H9 (cell line): ENCODE measurements at regions not wholly inside any gene's neighbourhood (a gene's known extent, or its start where the extent isn't known, plus 50 kb on each side); places are given as distances from the start of the nearest gene placed in this dataset.

ENCODE experiments used
- DNase-seq: peaks from one replicate; pipeline ENCODE4 v3.0.0-alpha.2; 2017
- H2AFZ ChIP-seq: one replicate; pipeline ENCODE4 v1.6.1; 2013; ENCODE audit warnings: mild to moderate bottlenecking, low read length, control low read depth, moderate library complexity
- H2AK5ac ChIP-seq: 2 replicates; pipeline ENCODE4 v1.6.1; 2013; ENCODE audit warnings: low read length, control low read depth, mixed read lengths; ENCODE audit not compliant: insufficient read length
- H2BK120ac ChIP-seq: one replicate; pipeline ENCODE4 v1.6.1; 2013; ENCODE audit warnings: low read depth, mild to moderate bottlenecking, low read length, control low read depth, inconsistent platforms; ENCODE audit not compliant: poor library complexity, severe bottlenecking
- H2BK12ac ChIP-seq: 2 replicates; pipeline ENCODE4 v1.6.1; 2013; ENCODE audit warnings: low read length, control low read depth, mixed read lengths, low read depth; ENCODE audit not compliant: insufficient read length
- H2BK15ac ChIP-seq: 2 replicates; pipeline ENCODE4 v1.6.1; 2013; ENCODE audit warnings: low read depth, low read length, control low read depth
- H2BK20ac ChIP-seq: one replicate; pipeline ENCODE4 v1.6.1; 2013; ENCODE audit warnings: low read depth, mild to moderate bottlenecking, low read length, control low read depth, inconsistent platforms; ENCODE audit not compliant: poor library complexity, severe bottlenecking
- H2BK5ac ChIP-seq: 2 replicates; pipeline ENCODE4 v1.6.1; 2013; ENCODE audit warnings: low read length, control low read depth, mixed read lengths; ENCODE audit not compliant: insufficient read length
- H3K14ac ChIP-seq: 2 replicates; pipeline ENCODE4 v1.6.1; 2013; ENCODE audit warnings: low read length, control low read depth; ENCODE audit not compliant: insufficient read depth
- H3K18ac ChIP-seq: 2 replicates; pipeline ENCODE4 v1.6.1; 2013; ENCODE audit warnings: low read depth, mild to moderate bottlenecking, mixed read lengths, low read length, control low read depth; ENCODE audit not compliant: insufficient read length
- H3K23ac ChIP-seq: 2 replicates; pipeline ENCODE4 v1.6.1; 2013; ENCODE audit warnings: low read length, control low read depth, mixed read lengths, low read depth; ENCODE audit not compliant: insufficient read length
- H3K23me2 ChIP-seq: 2 replicates; pipeline ENCODE4 v1.6.1; 2013; ENCODE audit warnings: low read depth, mild to moderate bottlenecking, mixed read lengths, low read length, control low read depth; ENCODE audit not compliant: insufficient read length, poor library complexity, severe bottlenecking
- H3K27ac ChIP-seq: 2 replicates; pipeline ENCODE4 v1.5.1; 2013; ENCODE audit warnings: low read length, control low read depth, mixed read lengths, low read depth; ENCODE audit not compliant: insufficient read length
- H3K27me3 ChIP-seq: 2 replicates; pipeline ENCODE4 v1.6.1; 2013; ENCODE audit warnings: low read length, control low read depth, inconsistent platforms; ENCODE audit not compliant: insufficient read depth
- H3K4ac ChIP-seq: 2 replicates; pipeline ENCODE4 v1.6.1; 2013; ENCODE audit warnings: low read depth, mild to moderate bottlenecking, control low read depth, inconsistent platforms, low read length, moderate library complexity
- H3K4me1 ChIP-seq: 2 replicates; pipeline ENCODE4 v1.6.1; 2013; ENCODE audit warnings: low read length, control low read depth, inconsistent platforms; ENCODE audit not compliant: insufficient read depth
- H3K4me2 ChIP-seq: 2 replicates; pipeline ENCODE4 v1.6.1; 2013; ENCODE audit warnings: low read length, control low read depth, mixed read lengths; ENCODE audit not compliant: insufficient read length, insufficient read depth
- H3K56ac ChIP-seq: 2 replicates; pipeline ENCODE4 v1.6.1; 2013; ENCODE audit warnings: low read depth, mild to moderate bottlenecking, mixed read lengths, low read length, control low read depth; ENCODE audit not compliant: insufficient read length
- H3K79me1 ChIP-seq: 2 replicates; pipeline ENCODE4 v1.6.1; 2013; ENCODE audit warnings: low read depth, mild to moderate bottlenecking, moderate library complexity, low read length, control low read depth, inconsistent platforms; ENCODE audit not compliant: insufficient read depth, poor library complexity, severe bottlenecking
- H3K79me2 ChIP-seq: 2 replicates; pipeline ENCODE4 v1.6.1; 2013; ENCODE audit warnings: low read length, control low read depth, inconsistent platforms; ENCODE audit not compliant: insufficient read depth
- H3K9ac ChIP-seq: 2 replicates; pipeline ENCODE4 v1.6.1; 2013; ENCODE audit warnings: low read length, control low read depth, mixed read lengths; ENCODE audit not compliant: insufficient read length; ENCODE audit errors: extremely low read depth
- H3K9me3 ChIP-seq: one replicate; pipeline ENCODE4 v1.6.1; 2013; ENCODE audit warnings: low read depth, low read length, inconsistent platforms; ENCODE audit not compliant: control insufficient read depth
- H3T11ph ChIP-seq: one replicate; pipeline ENCODE4 v1.6.1; 2013; ENCODE audit warnings: mild to moderate bottlenecking, low read length, control low read depth, inconsistent platforms
- H4K20me1 ChIP-seq: one replicate; pipeline ENCODE4 v1.6.1; 2013; ENCODE audit not compliant: control insufficient read depth, insufficient read length, insufficient read depth
- H4K5ac ChIP-seq: 2 replicates; pipeline ENCODE4 v1.6.1; 2013; ENCODE audit warnings: low read depth, mild to moderate bottlenecking, mixed read lengths, low read length, control low read depth; ENCODE audit not compliant: insufficient read length
- H4K8ac ChIP-seq: replicated peaks from 2 replicates; pipeline ENCODE4 v1.6.1; 2013; ENCODE audit warnings: low read length, control low read depth, mixed read lengths, low read depth; ENCODE audit not compliant: insufficient read length
- H4K91ac ChIP-seq: 2 replicates; pipeline ENCODE4 v1.6.1; 2013; ENCODE audit warnings: low read depth, mild to moderate bottlenecking, moderate library complexity, mixed read lengths, low read length, control low read depth; ENCODE audit not compliant: insufficient read length
- H3K27ac Mint-ChIP-seq, 3 experiments: 2 replicates in 2 of 3; 3 replicates in 1 of 3; pipeline ENCODE4 v1.8.0; 2020 to 2021; ENCODE audit warnings: mixed read lengths in 3 of 3, mild to moderate bottlenecking in 1 of 3, moderate library complexity in 1 of 3
- H3K27me3 Mint-ChIP-seq: 2 replicates; pipeline ENCODE4 v1.8.0; 2021; ENCODE audit warnings: low read depth, mild to moderate bottlenecking, moderate library complexity, mixed read lengths
- H3K36me3 Mint-ChIP-seq, 3 experiments: 2 replicates in 2 of 3; 3 replicates in 1 of 3; pipeline ENCODE4 v1.8.0; 2020 to 2021; ENCODE audit warnings: low read depth in 3 of 3, mixed read lengths in 3 of 3; ENCODE audit not compliant: insufficient read depth in 1 of 3
- H3K4me1 Mint-ChIP-seq, 2 experiments: 2 replicates each; pipeline ENCODE4 v1.8.0; 2020; ENCODE audit warnings: mixed read lengths in 2 of 2
- H3K4me3 Mint-ChIP-seq, 2 experiments: 2 replicates in 1 of 2; 3 replicates in 1 of 2; pipeline ENCODE4 v1.8.0; 2020 to 2021; ENCODE audit warnings: mild to moderate bottlenecking in 2 of 2, mixed read lengths in 2 of 2, moderate library complexity in 1 of 2
- H3K9me3 Mint-ChIP-seq, 2 experiments: 2 replicates in 1 of 2; 3 replicates in 1 of 2; pipeline ENCODE4 v1.8.0; 2020; ENCODE audit warnings: mild to moderate bottlenecking in 2 of 2, mixed read lengths in 2 of 2, moderate library complexity in 1 of 2
- CTCF ChIP-seq: fragments of 200-600 bp; sonication (generic); conservative IDR thresholded peaks from 3 replicates; pipeline ENCODE4 v1.8.0; 2021; ENCODE audit warnings: antibody characterized with exemption, mild to moderate bottlenecking
- WGBS: extraction: QIAGEN DNeasy Blood & Tissue Kit; methylation state at CpG from one replicate; pipeline ENCODE4 v1.1.7; 2013; ENCODE audit warnings: missing lambda C conversion rate, low lambda C conversion rate, mixed read lengths; ENCODE audit not compliant: insufficient read length; ENCODE audit errors: extremely low coverage; 5-methylcytosine and 5-hydroxymethylcytosine counted together

- H3K18ac ChIP-seq: no peak overlapping the region
Observed at GRCh38 chr5:87210076-87210475, 57.6 kb upstream of the RASA1 start.

More at GRCh38 chr5:87210076-87210475, 57.6 kb upstream of the RASA1 start:
- no peak overlapping the region for H2AFZ ChIP-seq
- H4K91ac ChIP-seq: no peak overlapping the region
- TF ChIP-seq CTCF: no peak
- WGBS: no CpG with 5 or more reads among the region's 1 CpG
- H3K4me2 ChIP-seq: no peak overlapping the region
- H3K9me3 ChIP-seq: no peaks in the 10 kb centered on the region
- no peaks in the 10 kb centered on the region for H3K4me1 ChIP-seq
- Mint-ChIP-seq H3K9me3 (peaks cover 0 to 4% of the 10 kb centered on the region in 2 experiments; a peak in 1 of 5 replicates), H3K27ac (no peak overlapping the region), H3K27me3 (no peaks in the 10 kb centered on the region), H3K36me3 (no peaks in the 10 kb centered on the region), H3K4me3 (no peak overlapping the region), H3K4me1 (no peaks in the 10 kb centered on the region)
- H2BK20ac ChIP-seq: no peak overlapping the region
- no peaks in the 10 kb centered on the region for H4K20me1 ChIP-seq
- H2BK5ac ChIP-seq: no peak overlapping the region
- H3K9ac ChIP-seq: no peak overlapping the region
- no peak overlapping the region for H3T11ph ChIP-seq
- H3K79me2 ChIP-seq: no peaks in the 10 kb centered on the region
- H3K56ac ChIP-seq: no peak overlapping the region
- no peak overlapping the region for H3K23ac ChIP-seq
- H3K27me3 ChIP-seq: no peaks in the 10 kb centered on the region
- H2AK5ac ChIP-seq: no peak overlapping the region
- H3K23me2 ChIP-seq: no peaks in the 10 kb centered on the region
- H4K8ac ChIP-seq: no peak overlapping the region
- H2BK120ac ChIP-seq: no peak overlapping the region
- no peak overlapping the region for H3K4ac ChIP-seq
- H3K79me1 ChIP-seq: no peaks in the 10 kb centered on the region
- no peak for DNase-seq
- no peak overlapping the region for H3K14ac ChIP-seq
- no peak overlapping the region for H2BK15ac ChIP-seq
- H2BK12ac ChIP-seq: no peak overlapping the region
- H3K27ac ChIP-seq: no peak overlapping the region
- no peak overlapping the region for H4K5ac ChIP-seq
